Neural cell (in vitro differentiated cells): ENCODE measurements at regions not wholly inside any gene's neighbourhood (a gene's known extent, or its start where the extent isn't known, plus 50 kb on each side); places are given as distances from the start of the nearest gene placed in this dataset.

Experiments
- H2AFZ ChIP-seq: fragments of 200-600, 300-800 bp; sonication (generic), shearing (Covaris generic); 2 replicates; pipeline ENCODE4 v1.6.0; 2014; ENCODE audit warnings: low read depth, mild to moderate bottlenecking, antibody characterized with exemption, low read length, moderate library complexity
- H3F3A ChIP-seq: fragments of 200-600 bp; shearing (Covaris generic); 2 replicates; pipeline ENCODE4 v1.6.1; 2016; ENCODE audit warnings: mild to moderate bottlenecking, moderate library complexity, mixed read lengths, antibody characterized with exemption, low read length; ENCODE audit not compliant: insufficient read depth, poor library complexity, severe bottlenecking
- H3K27ac ChIP-seq: fragments of 200-600, 300-800 bp; sonication (generic), shearing (Covaris generic); 2 replicates; pipeline ENCODE4 v1.5.1; 2014; ENCODE audit warnings: mild to moderate bottlenecking, low read length, moderate library complexity
- H3K27me3 ChIP-seq: fragments of 300-800, 200-600 bp; sonication (generic), shearing (Covaris generic); 2 replicates; pipeline ENCODE4 v1.6.0; 2014; ENCODE audit warnings: mild to moderate bottlenecking, low read depth, low read length, moderate library complexity; ENCODE audit not compliant: insufficient read depth
- H3K36me3 ChIP-seq: fragments of 300-800, 200-600 bp; sonication (generic), shearing (Covaris generic); 2 replicates; pipeline ENCODE4 v1.5.1; 2014; ENCODE audit warnings: mild to moderate bottlenecking, antibody characterized with exemption, low read length, moderate library complexity; ENCODE audit not compliant: insufficient read depth
- H3K4me2 ChIP-seq: fragments of 300-800, 200-600 bp; sonication (generic), shearing (Covaris generic); 2 replicates; pipeline ENCODE4 v1.6.0; 2014; ENCODE audit warnings: mild to moderate bottlenecking, low read length
- H3K4me3 ChIP-seq: fragments of 300-800, 200-600 bp; sonication (generic), shearing (Covaris generic); 2 replicates; pipeline ENCODE4 v1.5.1; 2014; ENCODE audit warnings: mild to moderate bottlenecking, low read length, moderate library complexity
- H3K79me2 ChIP-seq: fragments of 200-600 bp; shearing (Covaris generic); replicated peaks from 2 replicates; pipeline ENCODE4 v1.6.0; 2014; ENCODE audit warnings: mild to moderate bottlenecking, low read length, moderate library complexity; ENCODE audit not compliant: insufficient read depth
- H3K9ac ChIP-seq: fragments of 300-800, 200-600 bp; sonication (generic), shearing (Covaris generic); 2 replicates; pipeline ENCODE4 v1.6.1; 2016; ENCODE audit warnings: mild to moderate bottlenecking, low read length, mixed read lengths
- H3K9me2 ChIP-seq: fragments of 200-600 bp; shearing (Covaris generic); 2 replicates; pipeline ENCODE4 v1.6.1; 2016; ENCODE audit warnings: mild to moderate bottlenecking, low read length, mixed read lengths; ENCODE audit not compliant: insufficient read depth
- H3K9me3 ChIP-seq: fragments of 200-600, 300-800 bp; sonication (generic), shearing (Covaris generic); 2 replicates; pipeline ENCODE4 v1.6.1; 2016; ENCODE audit warnings: mild to moderate bottlenecking, mixed run types, low read length, moderate library complexity, mixed read lengths
- H4K20me1 ChIP-seq: fragments of 200-600 bp; shearing (Covaris generic); 2 replicates; pipeline ENCODE4 v1.6.1; 2016; ENCODE audit warnings: mild to moderate bottlenecking, mixed run types; ENCODE audit not compliant: insufficient read depth
- EP300 ChIP-seq: fragments of 450-650 bp; conservative IDR thresholded peaks from 2 replicates; pipeline ENCODE4 v1.6.1; 2014; ENCODE audit warnings: antibody characterized with exemption, mild to moderate bottlenecking, moderate library complexity; ENCODE audit not compliant: poor library complexity, severe bottlenecking
- MXI1 ChIP-seq: fragments of 450-650 bp; conservative IDR thresholded peaks from 2 replicates; pipeline ENCODE4 v1.6.1; 2014; ENCODE audit warnings: antibody characterized with exemption, mild to moderate bottlenecking; ENCODE audit not compliant: poor library complexity, severe bottlenecking
- POLR2AphosphoS5 ChIP-seq: IDR thresholded peaks from 2 replicates; pipeline ENCODE4 v1.6.1; 2012
- RAD21 ChIP-seq: fragments of 450-650 bp; conservative IDR thresholded peaks from 2 replicates; pipeline ENCODE4 v1.6.1; 2014; ENCODE audit warnings: antibody characterized with exemption, mild to moderate bottlenecking, moderate library complexity
- SMC3 ChIP-seq: fragments of 450-650 bp; conservative IDR thresholded peaks from 2 replicates; pipeline ENCODE4 v1.6.1; 2014; ENCODE audit warnings: antibody characterized with exemption, mild to moderate bottlenecking, moderate library complexity; ENCODE audit not compliant: poor library complexity
- TF ChIP-seq, protein P1 (sequence below): fragments of 450-650 bp; IDR thresholded peaks from 2 replicates; pipeline ENCODE4 v1.5.1; 2014; ENCODE audit warnings: antibody characterized with exemption, mild to moderate bottlenecking, moderate library complexity; ENCODE audit not compliant: poor library complexity, severe bottlenecking
- TF ChIP-seq, protein P2 (sequence below): IDR thresholded peaks from 2 replicates; pipeline ENCODE4 v1.6.1; 2012; ENCODE audit warnings: borderline replicate concordance

GRCh38 chr10:29932991-29933390 is 126.4 kb downstream of the JCAD start:
- H3F3A ChIP-seq = no peaks in the 10 kb centered on the region
- no peak overlapping the region for H3K4me2 ChIP-seq
- no peak overlapping the region for H3K4me3 ChIP-seq
- no peaks in the 10 kb centered on the region for H3K9me2 ChIP-seq
- no peaks in the 10 kb centered on the region for H3K79me2 ChIP-seq
- no peaks in the 10 kb centered on the region for H4K20me1 ChIP-seq
- H3K9ac ChIP-seq = no peak overlapping the region
- no peak overlapping the region for H3K27ac ChIP-seq
- H3K36me3 ChIP-seq = no peaks in the 10 kb centered on the region
- no peaks in the 10 kb centered on the region for H3K27me3 ChIP-seq
- H3K9me3 ChIP-seq = no peaks in the 10 kb centered on the region
- H2AFZ ChIP-seq = no peak overlapping the region
- TF ChIP-seq, protein P1, sequence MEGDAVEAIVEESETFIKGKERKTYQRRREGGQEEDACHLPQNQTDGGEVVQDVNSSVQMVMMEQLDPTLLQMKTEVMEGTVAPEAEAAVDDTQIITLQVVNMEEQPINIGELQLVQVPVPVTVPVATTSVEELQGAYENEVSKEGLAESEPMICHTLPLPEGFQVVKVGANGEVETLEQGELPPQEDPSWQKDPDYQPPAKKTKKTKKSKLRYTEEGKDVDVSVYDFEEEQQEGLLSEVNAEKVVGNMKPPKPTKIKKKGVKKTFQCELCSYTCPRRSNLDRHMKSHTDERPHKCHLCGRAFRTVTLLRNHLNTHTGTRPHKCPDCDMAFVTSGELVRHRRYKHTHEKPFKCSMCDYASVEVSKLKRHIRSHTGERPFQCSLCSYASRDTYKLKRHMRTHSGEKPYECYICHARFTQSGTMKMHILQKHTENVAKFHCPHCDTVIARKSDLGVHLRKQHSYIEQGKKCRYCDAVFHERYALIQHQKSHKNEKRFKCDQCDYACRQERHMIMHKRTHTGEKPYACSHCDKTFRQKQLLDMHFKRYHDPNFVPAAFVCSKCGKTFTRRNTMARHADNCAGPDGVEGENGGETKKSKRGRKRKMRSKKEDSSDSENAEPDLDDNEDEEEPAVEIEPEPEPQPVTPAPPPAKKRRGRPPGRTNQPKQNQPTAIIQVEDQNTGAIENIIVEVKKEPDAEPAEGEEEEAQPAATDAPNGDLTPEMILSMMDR = no peak
- TF ChIP-seq MXI1 = no peak
- TF ChIP-seq, protein P2, sequence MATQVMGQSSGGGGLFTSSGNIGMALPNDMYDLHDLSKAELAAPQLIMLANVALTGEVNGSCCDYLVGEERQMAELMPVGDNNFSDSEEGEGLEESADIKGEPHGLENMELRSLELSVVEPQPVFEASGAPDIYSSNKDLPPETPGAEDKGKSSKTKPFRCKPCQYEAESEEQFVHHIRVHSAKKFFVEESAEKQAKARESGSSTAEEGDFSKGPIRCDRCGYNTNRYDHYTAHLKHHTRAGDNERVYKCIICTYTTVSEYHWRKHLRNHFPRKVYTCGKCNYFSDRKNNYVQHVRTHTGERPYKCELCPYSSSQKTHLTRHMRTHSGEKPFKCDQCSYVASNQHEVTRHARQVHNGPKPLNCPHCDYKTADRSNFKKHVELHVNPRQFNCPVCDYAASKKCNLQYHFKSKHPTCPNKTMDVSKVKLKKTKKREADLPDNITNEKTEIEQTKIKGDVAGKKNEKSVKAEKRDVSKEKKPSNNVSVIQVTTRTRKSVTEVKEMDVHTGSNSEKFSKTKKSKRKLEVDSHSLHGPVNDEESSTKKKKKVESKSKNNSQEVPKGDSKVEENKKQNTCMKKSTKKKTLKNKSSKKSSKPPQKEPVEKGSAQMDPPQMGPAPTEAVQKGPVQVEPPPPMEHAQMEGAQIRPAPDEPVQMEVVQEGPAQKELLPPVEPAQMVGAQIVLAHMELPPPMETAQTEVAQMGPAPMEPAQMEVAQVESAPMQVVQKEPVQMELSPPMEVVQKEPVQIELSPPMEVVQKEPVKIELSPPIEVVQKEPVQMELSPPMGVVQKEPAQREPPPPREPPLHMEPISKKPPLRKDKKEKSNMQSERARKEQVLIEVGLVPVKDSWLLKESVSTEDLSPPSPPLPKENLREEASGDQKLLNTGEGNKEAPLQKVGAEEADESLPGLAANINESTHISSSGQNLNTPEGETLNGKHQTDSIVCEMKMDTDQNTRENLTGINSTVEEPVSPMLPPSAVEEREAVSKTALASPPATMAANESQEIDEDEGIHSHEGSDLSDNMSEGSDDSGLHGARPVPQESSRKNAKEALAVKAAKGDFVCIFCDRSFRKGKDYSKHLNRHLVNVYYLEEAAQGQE = no peak

DNA sequence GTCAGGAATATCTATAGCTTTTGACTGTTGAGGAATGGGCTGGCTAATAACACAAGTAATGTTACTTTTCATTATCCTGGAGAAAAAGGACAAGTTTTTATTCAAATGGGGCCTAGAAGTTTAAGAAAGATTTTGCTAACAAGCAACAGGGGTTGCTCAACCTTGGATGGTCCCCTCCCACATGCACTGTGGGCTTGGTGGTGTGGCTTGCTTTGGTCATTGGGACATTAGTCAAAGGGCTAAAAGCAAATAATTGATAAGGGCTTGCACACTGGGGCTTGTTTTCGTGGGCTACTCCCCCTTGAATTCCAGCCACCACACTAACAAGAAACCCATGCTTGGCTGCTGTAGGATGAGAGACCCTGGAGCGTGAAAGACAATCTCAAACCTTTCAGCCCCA is 127.6 kb downstream of the JCAD start:
- Histone ChIP-seq H3K27ac (no peak overlapping the region), H4K20me1 (no peaks in the 10 kb centered on the region), H3K9me3 (no peaks in the 10 kb centered on the region), H3K9ac (no peak overlapping the region), H3K4me2 (no peak overlapping the region), H3K4me3 (no peak overlapping the region), H2AFZ (no peak overlapping the region), H3F3A (no peaks in the 10 kb centered on the region), H3K27me3 (no peaks in the 10 kb centered on the region), H3K9me2 (no peaks in the 10 kb centered on the region), H3K79me2 (no peaks in the 10 kb centered on the region), H3K36me3 (no peaks in the 10 kb centered on the region)
- no peak for TF ChIP-seq EP300
- TF ChIP-seq, protein P1 = no peak

DNA sequence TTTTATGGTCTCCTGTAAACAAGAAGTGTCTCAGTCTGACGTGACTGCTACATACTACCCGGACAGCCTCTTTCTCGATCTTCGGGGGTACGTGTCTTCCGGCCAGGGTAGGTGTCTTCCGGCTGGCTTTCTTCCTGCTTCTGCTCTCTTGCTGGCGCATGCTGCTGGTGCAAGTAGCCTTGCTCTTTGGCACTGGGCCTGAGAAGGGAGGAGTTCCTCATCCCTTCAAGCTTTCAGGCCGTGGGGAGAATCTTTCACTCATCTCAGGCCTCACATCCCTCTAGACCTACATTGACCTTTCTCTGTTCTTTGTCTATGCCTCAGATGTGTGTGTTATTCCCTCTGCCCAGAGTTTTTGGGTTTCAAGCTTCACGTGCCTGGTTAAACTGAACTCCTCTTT is 130.4 kb downstream of the JCAD start:
- no peaks in the 10 kb centered on the region for H3K36me3 ChIP-seq
- no peak overlapping the region for H3K9ac ChIP-seq
- no peaks in the 10 kb centered on the region for H3K79me2 ChIP-seq
- TF ChIP-seq POLR2AphosphoS5 = no peak
- TF ChIP-seq SMC3 = no peak
- no peak for TF ChIP-seq RAD21
- H3K27me3 ChIP-seq = no peaks in the 10 kb centered on the region
- H3K4me3 ChIP-seq = no peak overlapping the region
- H3K9me2 ChIP-seq = no peaks in the 10 kb centered on the region
- H3K27ac ChIP-seq = no peak overlapping the region
- no peak overlapping the region for H3K4me2 ChIP-seq
- no peaks in the 10 kb centered on the region for H4K20me1 ChIP-seq
- no peaks in the 10 kb centered on the region for H3K9me3 ChIP-seq
- no peaks in the 10 kb centered on the region for H3F3A ChIP-seq
- H2AFZ ChIP-seq = no peak overlapping the region
